ENCODE measurements at regions not wholly inside any gene's neighbourhood (a gene's known extent, or its start where the extent isn't known, plus 50 kb on each side); places are given as distances from the start of the nearest gene placed in this dataset.

DNA sequence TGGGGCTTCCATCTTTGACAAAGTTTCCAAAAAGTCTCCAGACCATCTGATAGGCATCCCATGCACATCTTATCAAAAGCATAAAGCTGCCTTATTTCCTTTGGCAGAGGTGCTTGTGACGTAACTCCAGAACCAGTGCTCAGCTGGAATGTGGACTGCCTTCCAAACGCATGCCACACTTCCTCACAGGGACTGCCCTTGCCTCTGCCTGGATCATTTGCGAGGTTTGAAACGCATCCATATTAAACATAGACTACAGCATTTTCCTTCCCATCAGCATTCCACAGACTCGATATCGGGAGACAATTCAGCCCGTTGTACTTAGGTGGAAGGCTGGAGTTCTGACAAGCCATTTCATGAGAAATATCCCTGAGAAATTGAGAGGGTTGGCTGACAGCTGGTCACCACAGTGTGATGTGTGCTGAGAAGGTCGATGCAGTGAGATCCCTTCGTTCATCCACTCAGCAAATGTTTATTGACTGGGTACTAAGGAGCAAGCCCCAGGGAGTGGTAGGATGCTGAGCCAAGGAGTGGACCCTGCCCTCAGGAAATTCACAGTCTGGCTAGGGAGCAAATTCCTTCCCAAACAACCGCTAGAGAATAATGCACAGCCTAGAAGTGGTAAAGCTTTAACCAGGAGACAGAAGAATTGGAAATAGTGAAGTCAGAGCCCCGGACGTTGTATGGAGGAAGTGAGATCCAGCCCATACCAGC is 376.0 kb downstream of the BCOR start:
- no peaks in the 10 kb centered on the region for H4K20me1 ChIP-seq (ENCODE audit: insufficient read depth)
- H3K27ac ChIP-seq: peak overlapping the region; percentile 67
- H3K4me3 ChIP-seq: peak overlapping the region; percentile 37
- no peaks in the 10 kb centered on the region for H3K9me3 ChIP-seq (ENCODE audit: low read depth)
- no peaks in the 10 kb centered on the region for H3K36me3 ChIP-seq (ENCODE audit: low read depth)
- no peak for TF ChIP-seq EZH2phosphoT487 (IDR thresholded peaks at IDR 0.05; ENCODE audit: insufficient read depth, low read depth)
- TF ChIP-seq EZH2 (IDR thresholded peaks at IDR 0.05; ENCODE audit: insufficient read depth, poor library complexity, severe bottlenecking): no peak
- DNase-seq: peak; percentile 60
- 6 to 7% methylated on average over 12 of the region's 12 CpGs for WGBS, 2 experiments (ENCODE audit: low coverage in 1 of 2, low lambda C conversion rate in 2 of 2, missing lambda C conversion rate in 2 of 2)
- H3K4me2 ChIP-seq (ENCODE audit: unreplicated experiment): peak overlapping the region; percentile 65
- in situ Hi-C loops (cut with MboI): no loop called here
- H3K27me3 ChIP-seq (replicated peaks; ENCODE audit: insufficient read depth): no peaks in the 10 kb centered on the region
- H3K4me1 ChIP-seq (ENCODE audit: insufficient read depth): peaks cover 32% of the 10 kb centered on the region
- no peaks in the 10 kb centered on the region for H3K9me2 ChIP-seq (ENCODE audit: insufficient read depth)
- H3K9ac ChIP-seq: peak overlapping the region; percentile 51
- H3F3A ChIP-seq (ENCODE audit: insufficient read depth): peaks cover 23% of the 10 kb centered on the region
- no peaks in the 10 kb centered on the region for H3K79me2 ChIP-seq (ENCODE audit: insufficient read depth)
- peak overlapping the region; percentile 68 for H2AFZ ChIP-seq

DNA sequence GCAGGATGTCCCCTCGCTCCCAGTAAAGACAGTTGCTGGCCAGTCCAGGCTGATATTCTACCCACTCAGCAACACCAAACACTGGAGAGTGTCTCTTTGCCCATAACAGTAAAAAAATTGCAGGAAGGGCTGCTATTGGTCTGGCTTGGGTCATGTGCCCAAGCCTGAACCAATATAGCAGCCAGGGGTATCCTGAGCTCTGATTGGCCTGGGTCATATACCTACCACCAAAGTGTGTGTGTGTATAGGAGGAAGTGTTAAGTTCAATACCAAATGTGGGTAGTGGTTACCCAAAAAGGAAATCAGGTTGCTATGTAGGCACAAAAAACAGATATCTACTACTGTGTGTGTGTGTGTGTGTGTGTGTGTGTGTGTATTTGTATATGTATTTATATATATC is 373.2 kb downstream of the BCOR start:
- Histone ChIP-seq H3K36me3 (ENCODE audit: low read depth) (no peaks in the 10 kb centered on the region), H2AFZ (no peak overlapping the region), H3K79me2 (ENCODE audit: insufficient read depth) (no peaks in the 10 kb centered on the region), H3K9me3 (ENCODE audit: low read depth) (no peaks in the 10 kb centered on the region), H3K9ac (no peak overlapping the region), H3K27me3 (replicated peaks; ENCODE audit: insufficient read depth) (no peaks in the 10 kb centered on the region), H3K9me2 (ENCODE audit: insufficient read depth) (no peaks in the 10 kb centered on the region), H3K27ac (no peak overlapping the region), H3K4me1 (ENCODE audit: insufficient read depth) (peaks cover 41% of the 10 kb centered on the region), H3K4me2 (ENCODE audit: unreplicated experiment) (no peak overlapping the region), H3K4me3 (no peak overlapping the region), H3F3A (ENCODE audit: insufficient read depth) (peaks cover 29% of the 10 kb centered on the region), H4K20me1 (ENCODE audit: insufficient read depth) (no peaks in the 10 kb centered on the region)
- TF ChIP-seq EZH2phosphoT487 (IDR thresholded peaks at IDR 0.05; ENCODE audit: insufficient read depth, low read depth): no peak
- in situ Hi-C loops (cut with MboI): no loop called here
- 30% methylated on average over 1 of the region's 1 CpG; no CpG with 5 or more reads in 1 of the 2 experiments for WGBS, 2 experiments (ENCODE audit: low coverage in 1 of 2, low lambda C conversion rate in 2 of 2, missing lambda C conversion rate in 2 of 2)
- DNase-seq: no peak

DNA sequence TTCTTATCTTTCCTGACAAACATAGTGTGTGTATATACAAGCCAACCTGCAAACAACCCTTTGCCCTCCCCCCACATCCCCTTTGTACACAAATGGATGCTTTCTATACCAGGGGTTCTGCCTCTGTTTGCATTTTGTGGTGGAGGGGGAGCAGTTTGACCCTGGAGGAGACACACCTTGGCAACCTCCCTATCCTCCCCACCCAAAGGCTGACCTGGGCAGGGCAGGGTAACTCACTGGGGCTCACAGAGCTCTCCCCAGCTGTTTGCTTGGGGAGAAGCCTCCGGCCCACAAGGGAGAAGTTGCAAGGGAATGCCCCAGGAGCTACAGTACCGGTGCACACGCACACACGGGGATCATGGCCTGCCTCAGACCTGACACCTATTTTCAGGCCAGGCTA is 372.6 kb downstream of the BCOR start:
- H2AFZ ChIP-seq: no peak overlapping the region
- H3K4me3 ChIP-seq: no peak overlapping the region
- H4K20me1 ChIP-seq (ENCODE audit: insufficient read depth): no peaks in the 10 kb centered on the region
- no peak for TF ChIP-seq EZH2phosphoT487 (IDR thresholded peaks at IDR 0.05; ENCODE audit: insufficient read depth, low read depth)
- TF ChIP-seq EZH2 (IDR thresholded peaks at IDR 0.05; ENCODE audit: insufficient read depth, poor library complexity, severe bottlenecking): no peak
- H3K27ac ChIP-seq: no peak overlapping the region
- WGBS, 2 experiments (ENCODE audit: low coverage in 1 of 2, low lambda C conversion rate in 2 of 2, missing lambda C conversion rate in 2 of 2): 100% methylated on average over 3 of the region's 4 CpGs; no CpG with 5 or more reads in 1 of the 2 experiments
- no peaks in the 10 kb centered on the region for H3K36me3 ChIP-seq (ENCODE audit: low read depth)
- H3K4me2 ChIP-seq (ENCODE audit: unreplicated experiment): no peak overlapping the region
- peaks cover 29% of the 10 kb centered on the region for H3F3A ChIP-seq (ENCODE audit: insufficient read depth)
- H3K9me2 ChIP-seq (ENCODE audit: insufficient read depth): no peaks in the 10 kb centered on the region
- DNase-seq: no peak
- H3K27me3 ChIP-seq (replicated peaks; ENCODE audit: insufficient read depth): no peaks in the 10 kb centered on the region
- H3K79me2 ChIP-seq (ENCODE audit: insufficient read depth): no peaks in the 10 kb centered on the region
- peaks cover 41% of the 10 kb centered on the region for H3K4me1 ChIP-seq (ENCODE audit: insufficient read depth)
- no peak overlapping the region for H3K9ac ChIP-seq
- H3K9me3 ChIP-seq (ENCODE audit: low read depth): no peaks in the 10 kb centered on the region
- in situ Hi-C loops (cut with MboI): loop anchor here (25.0 kb wide), 1 partner anchor 537 kb away; no protein-coding TSS in a partner anchor

GRCh38 chrX:39725928-39726619 is 371.7 kb downstream of the BCOR start:
- in situ Hi-C loops (cut with MboI): loop anchor here (25.0 kb wide), 1 partner anchor 536 kb away; no protein-coding TSS in a partner anchor
- no peaks in the 10 kb centered on the region for H3K36me3 ChIP-seq (ENCODE audit: low read depth)
- DNase-seq: peak; percentile 85
- H3K4me3 ChIP-seq: no peak overlapping the region
- H3K27me3 ChIP-seq (replicated peaks; ENCODE audit: insufficient read depth): no peaks in the 10 kb centered on the region
- peak overlapping the region; percentile 28 for H3K4me2 ChIP-seq (ENCODE audit: unreplicated experiment)
- WGBS, 2 experiments (ENCODE audit: low coverage in 1 of 2, low lambda C conversion rate in 2 of 2, missing lambda C conversion rate in 2 of 2): 24 to 26% methylated on average over 12 to 13 of the region's 13 CpGs
- peaks cover 28% of the 10 kb centered on the region for H3F3A ChIP-seq (ENCODE audit: insufficient read depth)
- no peak for TF ChIP-seq EZH2phosphoT487 (IDR thresholded peaks at IDR 0.05; ENCODE audit: insufficient read depth, low read depth)
- TF ChIP-seq EZH2 (IDR thresholded peaks at IDR 0.05; ENCODE audit: insufficient read depth, poor library complexity, severe bottlenecking): no peak
- no peaks in the 10 kb centered on the region for H4K20me1 ChIP-seq (ENCODE audit: insufficient read depth)
- H3K27ac ChIP-seq: peak overlapping the region; percentile 71
- no peaks in the 10 kb centered on the region for H3K79me2 ChIP-seq (ENCODE audit: insufficient read depth)
- peaks cover 45% of the 10 kb centered on the region for H3K4me1 ChIP-seq (ENCODE audit: insufficient read depth)
- no peak overlapping the region for H2AFZ ChIP-seq
- H3K9me3 ChIP-seq (ENCODE audit: low read depth): no peaks in the 10 kb centered on the region
- peak overlapping the region; percentile 49; the same call in 1 of the 2 replicates for H3K9ac ChIP-seq
- no peaks in the 10 kb centered on the region for H3K9me2 ChIP-seq (ENCODE audit: insufficient read depth)
